ENCODE measurements at regions not wholly inside any gene's neighbourhood (a gene's known extent, or its start where the extent isn't known, plus 50 kb on each side); places are given as distances from the start of the nearest gene placed in this dataset.

GRCh38 chr4:23039818-23040217, 347.1 kb downstream of the GBA3 start:
- TF ChIP-seq CTCF (IDR thresholded peaks at IDR 0.05; ENCODE audit: extremely low read depth, missing control alignments): no peak
- DNase-seq (ENCODE audit: low spot score): no peak

GRCh38 chr4:23038626-23039491, 346.1 kb downstream of the GBA3 start:
- no peak for DNase-seq (ENCODE audit: low spot score)
- no peak for TF ChIP-seq CTCF (IDR thresholded peaks at IDR 0.05; ENCODE audit: extremely low read depth, missing control alignments)

GRCh38 chr4:23036921-23037495, 344.3 kb downstream of the GBA3 start:
- no peak for TF ChIP-seq CTCF (IDR thresholded peaks at IDR 0.05; ENCODE audit: extremely low read depth, missing control alignments)

GRCh38 chr4:23036503-23036902, 343.8 kb downstream of the GBA3 start:
- no peak for DNase-seq (ENCODE audit: low spot score)
- no peak for TF ChIP-seq CTCF (IDR thresholded peaks at IDR 0.05; ENCODE audit: extremely low read depth, missing control alignments)

More at GRCh38 chr4:23036921-23037495, 344.3 kb downstream of the GBA3 start:
- DNase-seq (ENCODE audit: low spot score): no peak

- no peak for TF ChIP-seq CTCF (IDR thresholded peaks at IDR 0.05; ENCODE audit: extremely low read depth, missing control alignments)
- DNase-seq (ENCODE audit: low spot score): no peak
Measured at GRCh38 chr4:23035521-23036056, 342.9 kb downstream of the GBA3 start.

GRCh38 chr4:23034731-23035130, 342.0 kb downstream of the GBA3 start:
- TF ChIP-seq CTCF (IDR thresholded peaks at IDR 0.05; ENCODE audit: extremely low read depth, missing control alignments): no peak
- no peak for DNase-seq (ENCODE audit: low spot score)

GRCh38 chr4:23033796-23034195, 341.1 kb downstream of the GBA3 start:
- TF ChIP-seq CTCF (IDR thresholded peaks at IDR 0.05; ENCODE audit: extremely low read depth, missing control alignments): no peak
- DNase-seq (ENCODE audit: low spot score): no peak

Data from GM20000 (cell line).